HG03442 (cell line): ENCODE measurements at regions not wholly inside any gene's neighbourhood (a gene's known extent, or its start where the extent isn't known, plus 50 kb on each side); places are given as distances from the start of the nearest gene placed in this dataset.
"Not testable (repeated sequence)": the region's sequence is repeated elsewhere in the genome, so short reads cannot be mapped to it uniquely, and the experiment has no call there.

Experiments used
- ATAC-seq: cut with Tn5 transposase; IDR thresholded peaks from one replicate; pipeline ENCODE4 v1.9.1; 2021; ENCODE audit warnings: mild to moderate bottlenecking, moderate library complexity; ENCODE audit not compliant: unreplicated experiment

GRCh38 chr3:197408177-197408957 is 110.0 kb upstream of the DLG1 start:
- ATAC-seq, result no peak

GRCh38 chr3:197407526-197407925 is 109.1 kb upstream of the DLG1 start:
- no peak for ATAC-seq

GRCh38 chr3:197407053-197407452 is 108.6 kb upstream of the DLG1 start:
- ATAC-seq, result no peak

- no peak for ATAC-seq
Observed at GRCh38 chr3:197406266-197406665, 107.9 kb upstream of the DLG1 start.

GRCh38 chr3:197404754-197405153 is 106.3 kb upstream of the DLG1 start:
- no peak for ATAC-seq

- ATAC-seq, result no peak
Observed at GRCh38 chr3:197404030-197404429, 105.6 kb upstream of the DLG1 start.

GRCh38 chr3:197402401-197402800 is 104.0 kb upstream of the DLG1 start:
- ATAC-seq, result not testable (repeated sequence)

GRCh38 chr3:197399486-197399885 is 101.1 kb upstream of the DLG1 start:
- no peak for ATAC-seq

- no peak for ATAC-seq
Observed at GRCh38 chr3:197398286-197398878, 100.0 kb upstream of the DLG1 start.

GRCh38 chr3:197397838-197398237 is 99.4 kb upstream of the DLG1 start:
- ATAC-seq, result no peak

- peak; percentile 94 for ATAC-seq
Observed at GRCh38 chr3:197394464-197395321, 96.3 kb upstream of the DLG1 start.

- ATAC-seq, result not testable (repeated sequence)
Observed at GRCh38 chr3:197394126-197394463, 95.7 kb upstream of the DLG1 start.

GRCh38 chr3:197393711-197394110 is 95.3 kb upstream of the DLG1 start:
- no peak for ATAC-seq

GRCh38 chr3:197392961-197393360 is 94.5 kb upstream of the DLG1 start:
- no peak for ATAC-seq

GRCh38 chr3:197381371-197381770 is 83.0 kb upstream of the DLG1 start:
- no peak for ATAC-seq

- ATAC-seq, result no peak
Observed at GRCh38 chr3:197380786-197381185, 82.4 kb upstream of the DLG1 start.

- no peak for ATAC-seq
Observed at GRCh38 chr3:197378985-197379718, 80.7 kb upstream of the DLG1 start.

- ATAC-seq, result no peak
Observed at GRCh38 chr3:197376735-197377555, 78.5 kb upstream of the DLG1 start.

- ATAC-seq, result no peak
Observed at GRCh38 chr3:197376020-197376419, 77.6 kb upstream of the DLG1 start.

- no peak for ATAC-seq
Observed at GRCh38 chr3:197375001-197375441, 76.6 kb upstream of the DLG1 start.
